ENCODE measurements at regions not wholly inside any gene's neighbourhood (a gene's known extent, or its start where the extent isn't known, plus 50 kb on each side); places are given as distances from the start of the nearest gene placed in this dataset.

DNA sequence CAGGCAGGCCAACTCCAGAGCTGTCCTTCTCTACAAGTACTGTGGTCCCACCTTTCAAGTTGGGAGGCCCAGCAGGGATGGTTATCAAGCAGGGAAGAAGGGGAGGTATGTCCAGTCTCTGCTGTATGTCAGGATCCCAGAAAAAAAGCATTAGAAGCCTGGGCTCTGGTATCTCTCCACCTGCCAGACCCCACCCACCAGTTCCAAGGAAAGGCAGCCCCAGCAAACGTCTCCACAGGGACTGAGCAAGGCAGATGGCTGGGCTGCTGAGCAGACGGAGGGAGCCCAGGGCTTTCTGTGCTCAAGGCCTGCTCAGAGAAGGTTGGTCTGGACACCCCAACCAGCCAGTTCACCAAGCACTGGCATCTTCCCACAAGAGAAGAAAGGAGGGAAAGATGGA lies 287.8 kb downstream of the XXYLT1 start:
- TF ChIP-seq HDGF (IDR thresholded peaks at IDR 0.05; ENCODE audit: borderline replicate concordance) (no peak), SP1 (IDR thresholded peaks at IDR 0.05) (no peak), FOXM1 (IDR thresholded peaks at IDR 0.05; ENCODE audit: borderline replicate concordance) (no peak), ARNT (IDR thresholded peaks at IDR 0.05) (no peak), FOXK2 (IDR thresholded peaks at IDR 0.05) (no peak), ELF4 (IDR thresholded peaks at IDR 0.05) (no peak), CTBP1 (IDR thresholded peaks at IDR 0.05; ENCODE audit: borderline replicate concordance) (no peak), LEF1 (IDR thresholded peaks at IDR 0.05; ENCODE audit: borderline replicate concordance) (no peak), SUZ12 (IDR thresholded peaks at IDR 0.05) (no peak), ZNF384 (IDR thresholded peaks at IDR 0.05) (no peak)
- TF ChIP-seq, protein P1, sequence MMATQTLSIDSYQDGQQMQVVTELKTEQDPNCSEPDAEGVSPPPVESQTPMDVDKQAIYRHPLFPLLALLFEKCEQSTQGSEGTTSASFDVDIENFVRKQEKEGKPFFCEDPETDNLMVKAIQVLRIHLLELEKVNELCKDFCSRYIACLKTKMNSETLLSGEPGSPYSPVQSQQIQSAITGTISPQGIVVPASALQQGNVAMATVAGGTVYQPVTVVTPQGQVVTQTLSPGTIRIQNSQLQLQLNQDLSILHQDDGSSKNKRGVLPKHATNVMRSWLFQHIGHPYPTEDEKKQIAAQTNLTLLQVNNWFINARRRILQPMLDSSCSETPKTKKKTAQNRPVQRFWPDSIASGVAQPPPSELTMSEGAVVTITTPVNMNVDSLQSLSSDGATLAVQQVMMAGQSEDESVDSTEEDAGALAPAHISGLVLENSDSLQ (IDR thresholded peaks at IDR 0.05) = no peak
